Trophoblast cell (in vitro differentiated cells and primary cell): ENCODE measurements at regions not wholly inside any gene's neighbourhood (a gene's known extent, or its start where the extent isn't known, plus 50 kb on each side); places are given as distances from the start of the nearest gene placed in this dataset.

Experiments used
- DNase-seq, 2 donors: peaks; one replicate each; pipeline ENCODE4 v3.0.0-alpha.2; 2016
- H2AFZ ChIP-seq: 2 replicates; pipeline ENCODE4 v1.6.1; 2013; ENCODE audit warnings: low read length, moderate library complexity, mild to moderate bottlenecking; ENCODE audit not compliant: insufficient read depth, poor library complexity
- H2AK5ac ChIP-seq: 2 replicates; pipeline ENCODE4 v1.6.1; 2013; ENCODE audit warnings: mild to moderate bottlenecking, low read length
- H2BK120ac ChIP-seq: 2 replicates; pipeline ENCODE4 v1.6.1; 2013; ENCODE audit warnings: low read length, mild to moderate bottlenecking, moderate library complexity; ENCODE audit not compliant: insufficient read depth, poor library complexity
- H2BK12ac ChIP-seq: 2 replicates; pipeline ENCODE4 v1.6.1; 2013; ENCODE audit warnings: mild to moderate bottlenecking, low read length, moderate library complexity
- H2BK5ac ChIP-seq: 2 replicates; pipeline ENCODE4 v1.6.1; 2013; ENCODE audit warnings: low read length, low read depth, moderate library complexity, mild to moderate bottlenecking; ENCODE audit not compliant: poor library complexity
- H3K14ac ChIP-seq: 2 replicates; pipeline ENCODE4 v1.6.1; 2013; ENCODE audit warnings: mild to moderate bottlenecking, low read length
- H3K18ac ChIP-seq: 2 replicates; pipeline ENCODE4 v1.6.1; 2013; ENCODE audit warnings: mild to moderate bottlenecking, low read length
- H3K23ac ChIP-seq: 2 replicates; pipeline ENCODE4 v1.6.1; 2013; ENCODE audit warnings: low read length
- H3K27ac ChIP-seq: 2 replicates; pipeline ENCODE4 v1.5.1; 2013; ENCODE audit warnings: low read depth, mild to moderate bottlenecking, inconsistent platforms, low read length, moderate library complexity
- H3K27me3 ChIP-seq: 2 replicates; pipeline ENCODE4 v1.6.1; 2013; ENCODE audit warnings: inconsistent platforms, mild to moderate bottlenecking, low read length, moderate library complexity; ENCODE audit not compliant: insufficient read depth
- H3K36me3 ChIP-seq, 2 experiments: 1 replicate in 1 of 2; 2 replicates in 1 of 2; pipeline ENCODE4 v1.6.1; 2013; ENCODE audit warnings: low read length in 2 of 2, mild to moderate bottlenecking in 2 of 2, moderate library complexity in 1 of 2; ENCODE audit not compliant: insufficient read depth in 2 of 2, control insufficient read depth in 1 of 2
- H3K4ac ChIP-seq: 2 replicates; pipeline ENCODE4 v1.6.1; 2013; ENCODE audit warnings: low read depth, mild to moderate bottlenecking, low read length, moderate library complexity
- H3K4me1 ChIP-seq, 2 experiments: 1 replicate in 1 of 2; 2 replicates in 1 of 2; pipeline ENCODE4 v1.6.1; 2013; ENCODE audit warnings: low read length in 2 of 2, mild to moderate bottlenecking in 2 of 2, moderate library complexity in 1 of 2; ENCODE audit not compliant: insufficient read depth in 2 of 2, control insufficient read depth in 1 of 2
- H3K4me2 ChIP-seq: 2 replicates; pipeline ENCODE4 v1.6.1; 2013; ENCODE audit warnings: inconsistent platforms, mild to moderate bottlenecking, low read length, moderate library complexity
- H3K4me3 ChIP-seq: 2 replicates; pipeline ENCODE4 v1.5.1; 2013; ENCODE audit warnings: mild to moderate bottlenecking, low read depth, low read length, inconsistent platforms
- H3K79me1 ChIP-seq: one replicate; pipeline ENCODE4 v1.6.1; 2013; ENCODE audit warnings: low read length
- H3K79me2 ChIP-seq: 2 replicates; pipeline ENCODE4 v1.6.1; 2013; ENCODE audit warnings: low read length, mild to moderate bottlenecking; ENCODE audit not compliant: control insufficient read depth, insufficient read depth, poor library complexity
- H3K9ac ChIP-seq: 2 replicates; pipeline ENCODE4 v1.6.1; 2013; ENCODE audit warnings: mild to moderate bottlenecking, low read length
- H3K9me3 ChIP-seq: 2 replicates; pipeline ENCODE4 v1.6.1; 2013; ENCODE audit warnings: low read depth, mild to moderate bottlenecking, control low read depth, inconsistent platforms, low read length; ENCODE audit not compliant: insufficient read depth
- H4K12ac ChIP-seq: 2 replicates; pipeline ENCODE4 v1.6.1; 2013; ENCODE audit warnings: low read depth, mild to moderate bottlenecking, low read length, moderate library complexity
- H4K8ac ChIP-seq: 2 replicates; pipeline ENCODE4 v1.6.1; 2013; ENCODE audit warnings: low read depth, mild to moderate bottlenecking, low read length, moderate library complexity
- H4K91ac ChIP-seq: one replicate; pipeline ENCODE4 v1.6.1; 2013; ENCODE audit warnings: low read depth, mild to moderate bottlenecking, low read length, moderate library complexity
- WGBS: extraction: QIAGEN DNeasy Blood & Tissue Kit; methylation state at CpG from one replicate; pipeline ENCODE4 v1.1.7; 2013; ENCODE audit warnings: missing lambda C conversion rate; ENCODE audit not compliant: insufficient read length, insufficient coverage; ENCODE audit errors: extremely low coverage; 5-methylcytosine and 5-hydroxymethylcytosine counted together

GRCh38 chr4:111601671-111602070 lies 543.6 kb upstream of the FAM241A start:
- Histone ChIP-seq H3K27ac (no peak overlapping the region), H2BK5ac (no peak overlapping the region), H3K79me2 (no peaks in the 10 kb centered on the region), H3K36me3 (no peaks in the 10 kb centered on the region), H3K23ac (no peak overlapping the region), H3K4me2 (no peak overlapping the region), H3K4ac (no peak overlapping the region), H3K79me1 (no peaks in the 10 kb centered on the region), H3K4me3 (no peak overlapping the region), H3K27me3 (no peaks in the 10 kb centered on the region), H2AFZ (no peak overlapping the region), H2BK120ac (no peak overlapping the region), H4K91ac (no peak overlapping the region), H3K18ac (no peak overlapping the region), H2AK5ac (no peak overlapping the region), H4K8ac (no peak overlapping the region), H3K14ac (no peak overlapping the region), H3K9me3 (no peaks in the 10 kb centered on the region), H3K4me1 (no peaks in the 10 kb centered on the region), H2BK12ac (no peak overlapping the region), H4K12ac (no peak overlapping the region), H3K9ac (no peak overlapping the region)
- WGBS: no CpG with 5 or more reads among the region's 3 CpGs
- DNase-seq: no peak

- Histone ChIP-seq H3K79me1 (no peaks in the 10 kb centered on the region), H3K23ac (no peak overlapping the region), H4K91ac (no peak overlapping the region), H3K9me3 (no peaks in the 10 kb centered on the region), H3K36me3 (no peaks in the 10 kb centered on the region), H3K9ac (no peak overlapping the region), H2BK5ac (no peak overlapping the region), H3K27me3 (no peaks in the 10 kb centered on the region), H2BK12ac (no peak overlapping the region), H4K8ac (no peak overlapping the region), H2BK120ac (no peak overlapping the region), H3K4me3 (no peak overlapping the region), H3K4ac (no peak overlapping the region), H3K4me1 (no peaks in the 10 kb centered on the region), H3K79me2 (no peaks in the 10 kb centered on the region), H4K12ac (no peak overlapping the region), H3K18ac (no peak overlapping the region), H2AFZ (no peak overlapping the region), H2AK5ac (no peak overlapping the region), H3K27ac (no peak overlapping the region), H3K4me2 (no peak overlapping the region), H3K14ac (no peak overlapping the region)
- WGBS: no CpG with 5 or more reads among the region's 1 CpG
- no peak for DNase-seq
Observed at GRCh38 chr4:111602848-111603247, 542.4 kb upstream of the FAM241A start.

DNA sequence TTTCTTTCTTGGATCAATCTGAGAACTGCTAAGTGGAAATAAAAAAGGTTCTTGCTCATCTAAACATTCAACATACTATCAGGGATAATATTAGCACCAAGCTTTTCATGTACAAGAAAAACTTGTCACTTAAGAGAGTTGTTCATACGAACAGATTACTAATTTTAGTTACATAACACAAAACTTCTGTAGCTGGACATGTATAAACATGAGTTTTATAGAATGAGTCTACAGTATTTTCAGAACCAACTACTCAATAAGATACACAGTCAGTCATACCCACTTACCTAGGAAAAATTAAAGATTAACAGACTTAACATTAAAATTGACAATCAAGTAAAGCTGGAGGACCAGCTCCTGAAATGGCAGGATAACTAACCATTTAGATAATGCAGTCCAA lies 540.1 kb upstream of the FAM241A start:
- WGBS: no CpG with 5 or more reads among the region's 1 CpG
- H3K36me3 ChIP-seq: no peaks in the 10 kb centered on the region
- no peaks in the 10 kb centered on the region for H3K27me3 ChIP-seq
- H2BK12ac ChIP-seq: no peak overlapping the region
- no peak overlapping the region for H3K14ac ChIP-seq
- no peak overlapping the region for H2AFZ ChIP-seq
- H3K79me2 ChIP-seq: no peaks in the 10 kb centered on the region
- H3K4ac ChIP-seq: no peak overlapping the region
- H4K8ac ChIP-seq: no peak overlapping the region
- H4K91ac ChIP-seq: no peak overlapping the region
- H3K27ac ChIP-seq: no peak overlapping the region
- H3K23ac ChIP-seq: no peak overlapping the region
- H3K9ac ChIP-seq: no peak overlapping the region
- no peak overlapping the region for H3K18ac ChIP-seq
- H2AK5ac ChIP-seq: no peak overlapping the region
- no peak overlapping the region for H2BK5ac ChIP-seq
- H3K4me1 ChIP-seq: no peaks in the 10 kb centered on the region
- H4K12ac ChIP-seq: no peak overlapping the region
- no peak overlapping the region for H2BK120ac ChIP-seq
- H3K4me2 ChIP-seq: no peak overlapping the region
- no peaks in the 10 kb centered on the region for H3K79me1 ChIP-seq
- no peak overlapping the region for H3K4me3 ChIP-seq
- no peak for DNase-seq
- no peaks in the 10 kb centered on the region for H3K9me3 ChIP-seq

GRCh38 chr4:111610681-111611080 lies 534.6 kb upstream of the FAM241A start:
- H4K91ac ChIP-seq: no peak overlapping the region
- H2BK120ac ChIP-seq: no peak overlapping the region
- H4K12ac ChIP-seq: no peak overlapping the region
- no peak overlapping the region for H2BK12ac ChIP-seq
- H3K79me2 ChIP-seq: no peaks in the 10 kb centered on the region
- no peak overlapping the region for H4K8ac ChIP-seq
- H3K27me3 ChIP-seq: no peaks in the 10 kb centered on the region
- H2BK5ac ChIP-seq: no peak overlapping the region
- H3K9ac ChIP-seq: no peak overlapping the region
- no peak overlapping the region for H2AK5ac ChIP-seq
- H3K27ac ChIP-seq: no peak overlapping the region
- H3K23ac ChIP-seq: no peak overlapping the region
- no peak overlapping the region for H3K4me3 ChIP-seq
- no peaks in the 10 kb centered on the region for H3K4me1 ChIP-seq
- H2AFZ ChIP-seq: no peak overlapping the region
- no CpG with 5 or more reads among the region's 5 CpGs for WGBS
- H3K14ac ChIP-seq: no peak overlapping the region
- H3K18ac ChIP-seq: no peak overlapping the region
- no peaks in the 10 kb centered on the region for H3K36me3 ChIP-seq
- H3K4ac ChIP-seq: no peak overlapping the region
- no peak for DNase-seq
- H3K4me2 ChIP-seq: no peak overlapping the region
- no peaks in the 10 kb centered on the region for H3K9me3 ChIP-seq
- no peaks in the 10 kb centered on the region for H3K79me1 ChIP-seq
